PC-9 (cell line): ENCODE measurements at regions not wholly inside any gene's neighbourhood (a gene's known extent, or its start where the extent isn't known, plus 50 kb on each side); places are given as distances from the start of the nearest gene placed in this dataset.
"Not testable (repeated sequence)": the region's sequence is repeated elsewhere in the genome, so short reads cannot be mapped to it uniquely, and the experiment has no call there.

Experiments used
- BruUV-seq: library from RNA; stranded (reverse); fragments of 400-500 nt; replicated peaks from 2 replicates; lab custom pipeline; 2021; lab: Mats Ljungman, UMichigan
- CTCF ChIA-PET: fragments of 300-600 bp; sonication (Branson Sonifier 250); formaldehyde crosslinking; loops from one replicate; lab custom pipeline; 2022; ENCODE audit warnings: antibody characterized with exemption; lab: Charles Lee
- POLR2A ChIA-PET: fragments of 300-600 bp; sonication (Branson Sonifier 250); formaldehyde crosslinking; loops from one replicate; lab custom pipeline; 2022; ENCODE audit warnings: antibody characterized with exemption; ENCODE audit not compliant: unreplicated experiment; lab: Charles Lee
- DNase-seq, 2 experiments: peaks; one replicate each; pipeline versions ENCODE4 v3.0.0 to v3.0.0-alpha.2; 2015 to 2022; ENCODE audit warnings: mixed read lengths in 1 of 2
- H2AFZ ChIP-seq: fragments of 200-600 bp; sonication (generic); 2 replicates; pipeline ENCODE4 v1.8.1; 2017; ENCODE audit warnings: antibody characterized with exemption
- H3F3A ChIP-seq: fragments of 200-600 bp; sonication (generic); 2 replicates; pipeline ENCODE4 v1.8.1; 2017; ENCODE audit warnings: antibody characterized with exemption, mild to moderate bottlenecking, low read depth; ENCODE audit not compliant: insufficient read depth
- H3K27ac ChIP-seq: fragments of 200-600 bp; sonication (generic); 2 replicates; pipeline ENCODE4 v1.6.1; 2016; ENCODE audit warnings: mixed run types
- H3K27me3 ChIP-seq: fragments of 200-600 bp; sonication (generic); 2 replicates; pipeline ENCODE4 v1.6.1; 2016; ENCODE audit warnings: low read depth, mixed run types; ENCODE audit not compliant: insufficient read depth
- H3K36me3 ChIP-seq: fragments of 200-600 bp; sonication (generic); 2 replicates; pipeline ENCODE4 v1.6.1; 2016; ENCODE audit warnings: low read depth, mixed run types
- H3K4me1 ChIP-seq: fragments of 200-600 bp; sonication (generic); replicated peaks from 2 replicates; pipeline ENCODE4 v1.6.1; 2016; ENCODE audit warnings: mixed run types; ENCODE audit not compliant: insufficient read depth
- H3K4me2 ChIP-seq: fragments of 200-600 bp; sonication (generic); 2 replicates; pipeline ENCODE4 v1.6.1; 2017; ENCODE audit warnings: mixed run types
- H3K4me3 ChIP-seq: fragments of 200-600 bp; sonication (generic); 2 replicates; pipeline ENCODE4 v1.6.1; 2016; ENCODE audit warnings: mixed run types
- H3K79me2 ChIP-seq: fragments of 200-600 bp; sonication (generic); 2 replicates; pipeline ENCODE4 v1.6.1; 2017; ENCODE audit warnings: low read depth, mixed run types
- H3K9me2 ChIP-seq: fragments of 200-600 bp; sonication (generic); 2 replicates; pipeline ENCODE4 v1.8.1; 2017; ENCODE audit warnings: mild to moderate bottlenecking; ENCODE audit not compliant: insufficient read depth
- H3K9me3 ChIP-seq: fragments of 200-600 bp; sonication (generic); 2 replicates; pipeline ENCODE4 v1.8.1; 2016; ENCODE audit warnings: low read depth; ENCODE audit not compliant: insufficient read depth
- H4K20me1 ChIP-seq: fragments of 200-600 bp; sonication (generic); 2 replicates; pipeline ENCODE4 v1.8.1; 2017; ENCODE audit not compliant: insufficient read depth
- CTCF ChIP-seq: fragments of 200-600 bp; sonication (generic); conservative IDR thresholded peaks from 2 replicates; pipeline ENCODE4 v1.6.1; 2017; ENCODE audit warnings: mixed run types, antibody characterized with exemption, mild to moderate bottlenecking, moderate library complexity
- EZH2 ChIP-seq: fragments of 200-600 bp; sonication (generic); IDR thresholded peaks from 2 replicates; pipeline ENCODE4 v1.8.0; 2017; ENCODE audit warnings: antibody characterized with exemption, low read depth
- intact Hi-C: fragments of 100-400 bp; cut with micrococcal nuclease; formaldehyde crosslinking; loops from one replicate; pipeline ENCODE4 v1.10.0; 2022; ENCODE audit not compliant: unreplicated experiment

GRCh38 chr16:77048085-77048484 is 142.9 kb upstream of the MON1B start:
- H3K27me3 ChIP-seq: no peaks in the 10 kb centered on the region
- no peaks in the 10 kb centered on the region for H3K79me2 ChIP-seq
- intact Hi-C loops: no loop called here
- CTCF ChIA-PET: no interaction called here
- H3K4me3 ChIP-seq: no peak overlapping the region
- BruUV-seq: no TSS peak
- POLR2A ChIA-PET: no interaction called here
- H3K9me2 ChIP-seq: no peaks in the 10 kb centered on the region
- no peaks in the 10 kb centered on the region for H3K9me3 ChIP-seq
- H3F3A ChIP-seq: no peaks in the 10 kb centered on the region
- H3K4me1 ChIP-seq: no peaks in the 10 kb centered on the region
- no peak for DNase-seq
- H3K27ac ChIP-seq: no peak overlapping the region
- no peaks in the 10 kb centered on the region for H3K36me3 ChIP-seq
- H3K4me2 ChIP-seq: no peak overlapping the region
- TF ChIP-seq CTCF (no peak), EZH2 (no peak)
- H2AFZ ChIP-seq: no peak overlapping the region
- H4K20me1 ChIP-seq: no peaks in the 10 kb centered on the region

DNA sequence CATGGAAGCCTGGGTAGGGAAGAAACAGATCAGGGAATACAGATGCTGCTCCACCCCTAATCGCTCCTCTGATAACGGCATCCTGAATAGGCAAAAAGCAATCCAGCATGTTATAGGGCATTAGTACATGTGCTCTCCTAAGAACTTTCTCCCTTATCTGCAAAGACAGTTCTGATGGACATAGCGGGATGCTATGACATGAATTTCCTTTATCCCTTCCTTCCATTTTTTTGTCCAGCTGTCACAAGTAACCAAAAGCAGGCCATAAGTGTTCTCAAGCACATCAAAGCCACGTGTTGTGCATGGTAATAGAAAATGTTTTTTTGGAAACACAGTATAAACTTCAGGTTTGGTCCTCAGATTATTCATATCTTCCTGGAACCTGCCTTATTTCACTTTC is 141.4 kb upstream of the MON1B start:
- Histone ChIP-seq H3F3A (no peaks in the 10 kb centered on the region), H2AFZ (no peak overlapping the region), H3K79me2 (no peaks in the 10 kb centered on the region), H3K4me3 (no peak overlapping the region), H3K4me2 (no peak overlapping the region), H3K9me3 (no peaks in the 10 kb centered on the region), H3K36me3 (no peaks in the 10 kb centered on the region), H3K27ac (no peak overlapping the region), H3K9me2 (no peaks in the 10 kb centered on the region), H4K20me1 (no peaks in the 10 kb centered on the region), H3K4me1 (no peaks in the 10 kb centered on the region), H3K27me3 (no peaks in the 10 kb centered on the region)
- no TSS peak for BruUV-seq
- POLR2A ChIA-PET: no interaction called here
- intact Hi-C loops: no loop called here
- CTCF ChIA-PET: no interaction called here
- no peak for DNase-seq
- no peak for TF ChIP-seq CTCF
- TF ChIP-seq EZH2: no peak

- H3K9me2 ChIP-seq, CTCF ChIA-PET, intact Hi-C loops: not testable (repeated sequence)
These were observed 134.4 kb upstream of the MON1B start for GRCh38 chr16:77056597-77056996.

DNA sequence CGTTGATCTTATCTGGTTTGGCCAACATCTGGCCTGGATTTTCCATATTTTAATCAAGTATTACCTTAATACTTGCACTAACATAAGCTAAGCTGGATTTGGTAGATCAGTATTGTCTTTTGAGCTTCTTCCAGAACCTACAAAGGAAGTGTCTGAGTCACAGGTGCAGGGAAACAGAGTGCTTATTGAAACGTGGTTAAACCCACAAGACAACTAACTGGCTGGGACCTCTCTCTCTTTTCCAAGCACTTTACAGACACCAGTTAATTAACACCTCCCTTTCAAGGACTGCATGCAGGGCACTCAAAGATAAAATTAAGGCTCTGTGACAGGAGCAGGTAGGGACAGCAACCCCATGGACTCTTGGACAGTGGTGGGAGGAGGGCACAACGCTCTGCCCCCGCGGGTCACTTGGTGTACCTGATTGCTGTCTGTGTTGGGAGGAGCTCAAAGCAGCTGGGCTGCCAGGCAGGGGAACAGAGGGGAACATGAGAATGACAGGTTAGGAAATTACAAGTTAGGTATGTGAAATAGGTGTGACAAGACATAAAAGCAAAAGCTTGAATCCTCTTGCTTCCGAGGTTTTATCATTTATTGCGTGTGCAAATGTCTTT is 133.7 kb upstream of the MON1B start:
- DNase-seq: no peak
- H3K9me2 ChIP-seq: no peaks in the 10 kb centered on the region
- no peak overlapping the region for H3K4me3 ChIP-seq
- H3K4me2 ChIP-seq: no peak overlapping the region
- no peaks in the 10 kb centered on the region for H3F3A ChIP-seq
- H3K79me2 ChIP-seq: no peaks in the 10 kb centered on the region
- no TSS peak for BruUV-seq
- no peaks in the 10 kb centered on the region for H4K20me1 ChIP-seq
- ChIA-PET CTCF (no interaction called here), POLR2A (no interaction called here)
- no peak overlapping the region for H2AFZ ChIP-seq
- H3K27me3 ChIP-seq: no peaks in the 10 kb centered on the region
- intact Hi-C loops: no loop called here
- no peaks in the 10 kb centered on the region for H3K9me3 ChIP-seq
- H3K4me1 ChIP-seq: no peaks in the 10 kb centered on the region
- no peaks in the 10 kb centered on the region for H3K36me3 ChIP-seq
- no peak overlapping the region for H3K27ac ChIP-seq
- TF ChIP-seq CTCF: no peak
- TF ChIP-seq EZH2: no peak

More at GRCh38 chr16:77056597-77056996, 134.4 kb upstream of the MON1B start:
- H3K79me2 ChIP-seq, H3F3A ChIP-seq, H3K4me3 ChIP-seq, H3K27ac ChIP-seq, H3K4me1 ChIP-seq, POLR2A ChIA-PET, BruUV-seq, H3K9me3 ChIP-seq, H3K36me3 ChIP-seq, H3K27me3 ChIP-seq, H3K4me2 ChIP-seq, H2AFZ ChIP-seq, H4K20me1 ChIP-seq, DNase-seq: not testable (repeated sequence)
